Liver (tissue), 8 donors: ENCODE measurements at regions not wholly inside any gene's neighbourhood (a gene's known extent, or its start where the extent isn't known, plus 50 kb on each side); places are given as distances from the start of the nearest gene placed in this dataset.

Source experiments
- DNase-seq: peaks from one replicate; pipeline ENCODE4 v3.0.0-alpha.2; 2017; ENCODE audit warnings: low spot score
- H3K27ac ChIP-seq, 2 donors: one replicate each; pipeline ENCODE4 v1.7.0; 2013; ENCODE audit warnings: inconsistent platforms in 2 of 2, low read length in 2 of 2, control low read depth in 1 of 2, low read depth in 1 of 2, mild to moderate bottlenecking in 1 of 2
- H3K27me3 ChIP-seq, 4 donors: one replicate each; pipeline versions ENCODE4 v1.6.1 to v1.7.0; 2013; ENCODE audit warnings: low read length in 3 of 4, inconsistent platforms in 1 of 4, mild to moderate bottlenecking in 1 of 4, moderate library complexity in 1 of 4; ENCODE audit not compliant: control insufficient read depth in 4 of 4, insufficient read depth in 4 of 4
- H3K36me3 ChIP-seq, 4 donors: one replicate each; pipeline versions ENCODE4 v1.6.1 to v1.7.0; 2013; ENCODE audit warnings: low read length in 3 of 4, mild to moderate bottlenecking in 3 of 4, low read depth in 1 of 4, moderate library complexity in 1 of 4; ENCODE audit not compliant: control insufficient read depth in 4 of 4, insufficient read depth in 3 of 4
- H3K4me1 ChIP-seq, 4 donors: one replicate each; pipeline versions ENCODE4 v1.6.1 to v1.7.0; 2013; ENCODE audit warnings: low read length in 3 of 4, mild to moderate bottlenecking in 3 of 4, moderate library complexity in 1 of 4; ENCODE audit not compliant: control insufficient read depth in 4 of 4, insufficient read depth in 4 of 4
- H3K4me3 ChIP-seq, 3 donors: one replicate each; pipeline versions ENCODE4 v1.6.1 to v1.7.0; 2013; ENCODE audit warnings: low read length in 3 of 3, control low read depth in 1 of 3, low read depth in 1 of 3, mild to moderate bottlenecking in 1 of 3
- H3K9ac ChIP-seq, 2 donors: one replicate each; pipeline ENCODE4 v1.7.0; 2013; ENCODE audit warnings: low read length in 2 of 2, mild to moderate bottlenecking in 2 of 2, moderate library complexity in 2 of 2, control low read depth in 1 of 2, low read depth in 1 of 2
- H3K9me3 ChIP-seq, 4 donors: one replicate each; pipeline versions ENCODE4 v1.6.1 to v1.7.0; 2013; ENCODE audit warnings: low read length in 3 of 4; ENCODE audit not compliant: control insufficient read depth in 4 of 4
- ATF3 ChIP-seq: IDR thresholded peaks from 2 replicates; pipeline ENCODE4 v1.6.1; 2016; ENCODE audit warnings: antibody characterized with exemption
- CTCF ChIP-seq: fragments of 150-350 bp; IDR thresholded peaks from 2 replicates; pipeline ENCODE4 v1.5.1; 2017; ENCODE audit warnings: improper control_type of control experiment, low read depth, low read length; ENCODE audit not compliant: missing input control
- EGR1 ChIP-seq, 2 donors: IDR thresholded peaks; 2 replicates each; pipeline ENCODE4 v1.6.1; 2016 to 2018; ENCODE audit warnings: antibody characterized with exemption in 2 of 2, low read depth in 2 of 2
- FOXA1 ChIP-seq: IDR thresholded peaks from 2 replicates; pipeline ENCODE4 v1.6.1; 2016; ENCODE audit warnings: antibody characterized with exemption
- FOXA2 ChIP-seq: IDR thresholded peaks from 2 replicates; pipeline ENCODE4 v1.6.1; 2016; ENCODE audit warnings: antibody characterized with exemption
- GABPA ChIP-seq, 2 donors: IDR thresholded peaks in 1 of 2; conservative IDR thresholded peaks in 1 of 2; 2 replicates each; pipeline ENCODE4 v1.6.1; 2016; ENCODE audit warnings: antibody characterized with exemption in 2 of 2, mild to moderate bottlenecking in 1 of 2, moderate library complexity in 1 of 2
- HNF4A ChIP-seq, 2 donors: conservative IDR thresholded peaks; 2 replicates each; pipeline ENCODE4 v1.6.1; 2016; ENCODE audit warnings: antibody characterized with exemption in 2 of 2, mild to moderate bottlenecking in 2 of 2
- HNF4G ChIP-seq: IDR thresholded peaks from 2 replicates; pipeline ENCODE4 v1.6.1; 2016; ENCODE audit warnings: antibody characterized with exemption
- JUND ChIP-seq, 2 donors: IDR thresholded peaks; 2 replicates each; pipeline ENCODE4 v1.6.1; 2016; ENCODE audit warnings: antibody characterized with exemption in 2 of 2
- MAX ChIP-seq: IDR thresholded peaks from 2 replicates; pipeline ENCODE4 v1.6.1; 2016; ENCODE audit warnings: antibody characterized with exemption
- NR2F2 ChIP-seq: IDR thresholded peaks from 2 replicates; pipeline ENCODE4 v1.6.1; 2016; ENCODE audit warnings: antibody characterized with exemption
- RAD21 ChIP-seq, 2 donors: IDR thresholded peaks; 2 replicates each; pipeline ENCODE4 v1.6.1; 2016; ENCODE audit warnings: antibody characterized with exemption in 2 of 2, mild to moderate bottlenecking in 2 of 2
- REST ChIP-seq: IDR thresholded peaks from 2 replicates; pipeline ENCODE4 v1.6.1; 2016; ENCODE audit warnings: antibody characterized with exemption, mild to moderate bottlenecking
- RXRA ChIP-seq, 2 donors: IDR thresholded peaks; 2 replicates each; pipeline ENCODE4 v1.6.1; 2017 to 2018; ENCODE audit warnings: antibody characterized with exemption in 2 of 2, mild to moderate bottlenecking in 1 of 2
- SP1 ChIP-seq: IDR thresholded peaks from 2 replicates; pipeline ENCODE4 v1.6.1; 2018; ENCODE audit warnings: antibody characterized with exemption, mild to moderate bottlenecking
- TAF1 ChIP-seq: conservative IDR thresholded peaks from 2 replicates; pipeline ENCODE4 v1.6.1; 2016; ENCODE audit warnings: antibody characterized with exemption, mild to moderate bottlenecking
- YY1 ChIP-seq: IDR thresholded peaks from 2 replicates; pipeline ENCODE4 v1.6.1; 2016; ENCODE audit warnings: antibody characterized with exemption, mild to moderate bottlenecking
- ZBTB33 ChIP-seq: IDR thresholded peaks from 2 replicates; pipeline ENCODE4 v1.6.1; 2016; ENCODE audit warnings: antibody characterized with exemption
- WGBS: extraction: QIAGEN DNeasy Blood & Tissue Kit; methylation state at CpG from one replicate; pipeline ENCODE4 v1.1.7; 2013; 5-methylcytosine and 5-hydroxymethylcytosine counted together
- donor health status: healthy.
- donor health status: healthy.
- donor health status: healthy.
- donor health status: healthy.
- donor health status: healthy.

GRCh38 chr4:121484633-121485032, 103.8 kb upstream of the QRFPR start:
- H3K4me3 ChIP-seq, result no peak overlapping the region
- 2% methylated on average over 1 of the region's 1 CpG for WGBS
- no peak for DNase-seq
- no peaks in the 10 kb centered on the region for H3K9me3 ChIP-seq
- TF ChIP-seq YY1 (no peak), GABPA (IDR thresholded peaks at IDR 0.05 in 1 of 2, conservative IDR thresholded peaks at IDR 0.05 in 1 of 2) (no peak), SP1 (no peak), ZBTB33 (no peak), REST (no peak), FOXA1 (no peak), TAF1 (no peak), CTCF (peak; percentile 71), HNF4G (no peak), MAX (no peak), NR2F2 (no peak), RAD21 (IDR thresholded peaks at IDR 0.05) (peak; percentile 71 to 83), EGR1 (IDR thresholded peaks at IDR 0.05; ENCODE audit: low read depth in 2 of 2) (no peak), HNF4A (conservative IDR thresholded peaks at IDR 0.05) (peak in 1 of 2 donors; percentile 12), RXRA (IDR thresholded peaks at IDR 0.05) (no peak), FOXA2 (no peak), ATF3 (no peak), JUND (IDR thresholded peaks at IDR 0.05) (no peak)
- no peaks in the 10 kb centered on the region for H3K27me3 ChIP-seq
- no peaks in the 10 kb centered on the region for H3K36me3 ChIP-seq
- no peak overlapping the region for H3K27ac ChIP-seq
- no peak overlapping the region for H3K9ac ChIP-seq
- H3K4me1 ChIP-seq, result no peaks in the 10 kb centered on the region

GRCh38 chr4:121479808-121480207, 99.0 kb upstream of the QRFPR start:
- Histone ChIP-seq H3K9me3 (no peaks in the 10 kb centered on the region), H3K9ac (no peak overlapping the region), H3K27me3 (no peaks in the 10 kb centered on the region), H3K36me3 (no peaks in the 10 kb centered on the region), H3K4me1 (no peaks in the 10 kb centered on the region), H3K27ac (no peak overlapping the region), H3K4me3 (no peak overlapping the region)
- 81% methylated on average over 1 of the region's 1 CpG for WGBS
- DNase-seq, result no peak
- TF ChIP-seq RAD21 (IDR thresholded peaks at IDR 0.05), result no peak
- no peak for TF ChIP-seq SP1
- TF ChIP-seq ATF3, result no peak
- no peak for TF ChIP-seq ZBTB33
- no peak for TF ChIP-seq YY1
- TF ChIP-seq HNF4A (conservative IDR thresholded peaks at IDR 0.05), result no peak
- no peak for TF ChIP-seq HNF4G
- no peak for TF ChIP-seq TAF1
- TF ChIP-seq MAX, result no peak
- no peak for TF ChIP-seq CTCF
- no peak for TF ChIP-seq JUND (IDR thresholded peaks at IDR 0.05)
- no peak for TF ChIP-seq GABPA (IDR thresholded peaks at IDR 0.05 in 1 of 2, conservative IDR thresholded peaks at IDR 0.05 in 1 of 2)
- no peak for TF ChIP-seq FOXA2
- no peak for TF ChIP-seq RXRA (IDR thresholded peaks at IDR 0.05)
- no peak for TF ChIP-seq EGR1 (IDR thresholded peaks at IDR 0.05; ENCODE audit: low read depth in 2 of 2)
- no peak for TF ChIP-seq FOXA1
- no peak for TF ChIP-seq NR2F2
